Body of pancreas (tissue), 4 donors: ENCODE measurements at regions not wholly inside any gene's neighbourhood (a gene's known extent, or its start where the extent isn't known, plus 50 kb on each side); places are given as distances from the start of the nearest gene placed in this dataset.
"Not testable (repeated sequence)": the region's sequence is repeated elsewhere in the genome, so short reads cannot be mapped to it uniquely, and the experiment has no call there.

Experiments used
- ATAC-seq: fragments of 150-250 bp; one replicate; pipeline ENCODE4 v1.9.1; 2016
- DNase-seq, 4 donors: peaks; one replicate each; pipeline ENCODE4 v3.0.0-alpha.2; 2019
- H3K27ac ChIP-seq, 4 donors: fragments of 200-600 bp; sonication (generic); 1 replicate in 3 of 4; 2 replicates in 1 of 4; pipeline versions ENCODE4 v1.5.1 to v1.6.1; 2016 to 2019; ENCODE audit warnings: mild to moderate bottlenecking in 1 of 4, mixed read lengths in 1 of 4, moderate library complexity in 1 of 4
- H3K27me3 ChIP-seq, 2 donors: fragments of 200-600 bp; sonication (generic); one replicate each; pipeline ENCODE4 v1.6.0; 2016; ENCODE audit warnings: mild to moderate bottlenecking in 1 of 2
- H3K36me3 ChIP-seq, 2 donors: fragments of 200-600 bp; sonication (generic); replicated peaks in 1 of 2; 2 replicates each; pipeline ENCODE4 v1.5.1; 2016; ENCODE audit warnings: low read depth in 2 of 2; ENCODE audit not compliant: insufficient read depth in 1 of 2
- H3K4me1 ChIP-seq: fragments of 200-600 bp; sonication (generic); one replicate; pipeline ENCODE4 v1.6.0; 2016
- H3K4me3 ChIP-seq, 2 donors: fragments of 200-600 bp; sonication (generic); 1 replicate in 1 of 2; 2 replicates in 1 of 2; pipeline ENCODE4 v1.5.1; 2016 to 2019
- H3K9me3 ChIP-seq, 3 donors: fragments of 200-600 bp; sonication (generic); 1 replicate in 2 of 3; 2 replicates in 1 of 3; pipeline ENCODE4 v1.5.1; 2016
- CTCF ChIP-seq, 7 experiments: fragments of 450-650 bp in 4 of 7; fragments of 200-600 bp in 3 of 7; sonication (generic) in 3 of 7; IDR thresholded peaks; one replicate each; pipeline ENCODE4 v1.5.1; 2016 to 2019; ENCODE audit warnings: antibody characterized with exemption in 7 of 7
- POLR2A ChIP-seq, 3 donors: fragments of 450-650 bp; IDR thresholded peaks; one replicate each; pipeline ENCODE4 v1.6.1; 2016; ENCODE audit warnings: antibody characterized with exemption in 3 of 3, mild to moderate bottlenecking in 2 of 3
- WGBS, 2 donors: methylation state at CpG; one replicate each; pipeline ENCODE4 v1.1.5; 2017; 5-methylcytosine and 5-hydroxymethylcytosine counted together
- intact Hi-C: fragments of 100-400 bp; cut with DNase I; formaldehyde crosslinking; loops from one replicate; pipeline ENCODE4 v1.15.1; 2023

- no peak overlapping the region for H3K27ac ChIP-seq
- H3K4me3 ChIP-seq: no peak overlapping the region
- DNase-seq: no peak
- H3K9me3 ChIP-seq: no peaks in the 10 kb centered on the region
- H3K36me3 ChIP-seq: no peaks in the 10 kb centered on the region
- no peaks in the 10 kb centered on the region for H3K27me3 ChIP-seq
- intact Hi-C loops: no loop called here
- 67 to 79% methylated on average over 6 to 14 of the region's 14 CpGs for WGBS, 2 donors
- H3K4me1 ChIP-seq: no peaks in the 10 kb centered on the region
- TF ChIP-seq POLR2A (IDR thresholded peaks at IDR 0.05) (no peak), CTCF (IDR thresholded peaks at IDR 0.05) (no peak)
- ATAC-seq: no peak
Observed at GRCh38 chr4:45284400-45285085, 558.2 kb upstream of the GNPDA2 start.

GRCh38 chr4:45283352-45283751 lies 557.0 kb upstream of the GNPDA2 start:
- intact Hi-C loops: no loop called here
- Histone ChIP-seq H3K4me1 (no peaks in the 10 kb centered on the region), H3K9me3 (no peaks in the 10 kb centered on the region), H3K27me3 (no peaks in the 10 kb centered on the region), H3K36me3 (no peaks in the 10 kb centered on the region), H3K27ac (no peak overlapping the region), H3K4me3 (no peak overlapping the region)
- 56 to 61% methylated on average over 6 to 7 of the region's 7 CpGs for WGBS, 2 donors
- no peak for ATAC-seq
- TF ChIP-seq POLR2A (IDR thresholded peaks at IDR 0.05) (no peak), CTCF (IDR thresholded peaks at IDR 0.05) (no peak)
- no peak for DNase-seq

- Histone ChIP-seq H3K4me3 (no peak overlapping the region), H3K4me1 (no peaks in the 10 kb centered on the region), H3K27ac (no peak overlapping the region), H3K9me3 (no peaks in the 10 kb centered on the region), H3K27me3 (no peaks in the 10 kb centered on the region), H3K36me3 (no peaks in the 10 kb centered on the region)
- TF ChIP-seq POLR2A (IDR thresholded peaks at IDR 0.05): no peak
- no peak for TF ChIP-seq CTCF (IDR thresholded peaks at IDR 0.05)
- 88 to 91% methylated on average over 1 of the region's 1 CpG for WGBS, 2 donors
- ATAC-seq: no peak
- DNase-seq: no peak
- intact Hi-C loops: no loop called here
Observed at GRCh38 chr4:45280121-45280520, 553.8 kb upstream of the GNPDA2 start.

GRCh38 chr4:45275862-45276261 lies 549.5 kb upstream of the GNPDA2 start:
- WGBS, 2 donors: 80 to 82% methylated on average over 21 of the region's 21 CpGs
- intact Hi-C loops: no loop called here
- no peak overlapping the region for H3K27ac ChIP-seq
- TF ChIP-seq CTCF (IDR thresholded peaks at IDR 0.05) (no peak), POLR2A (IDR thresholded peaks at IDR 0.05) (no peak)
- H3K9me3 ChIP-seq: no peaks in the 10 kb centered on the region
- ATAC-seq: no peak
- no peaks in the 10 kb centered on the region for H3K27me3 ChIP-seq
- no peak for DNase-seq
- no peak overlapping the region for H3K4me3 ChIP-seq
- H3K4me1 ChIP-seq: no peaks in the 10 kb centered on the region
- no peaks in the 10 kb centered on the region for H3K36me3 ChIP-seq

- DNase-seq: not testable (repeated sequence)
- WGBS, 2 donors: 59 to 69% methylated on average over 3 of the region's 3 CpGs
Observed at GRCh38 chr4:45248106-45248505, 521.8 kb upstream of the GNPDA2 start.

More at GRCh38 chr4:45248106-45248505, 521.8 kb upstream of the GNPDA2 start:
- ATAC-seq, H3K27ac ChIP-seq, H3K9me3 ChIP-seq, intact Hi-C loops, H3K36me3 ChIP-seq, H3K27me3 ChIP-seq, H3K4me1 ChIP-seq, H3K4me3 ChIP-seq: not testable (repeated sequence)
